Heart left ventricle (tissue), 13 donors: ENCODE measurements at regions not wholly inside any gene's neighbourhood (a gene's known extent, or its start where the extent isn't known, plus 50 kb on each side); places are given as distances from the start of the nearest gene placed in this dataset.

Experiments used
- CTCF ChIP-seq, 12 donors: fragments of 200-600 bp; sonication (generic) in 4 of 12; IDR thresholded peaks; one replicate each; pipeline versions ENCODE4 v1.5.0 to v1.8.0; 2018 to 2022; ENCODE audit warnings: antibody characterized with exemption in 12 of 12, mild to moderate bottlenecking in 5 of 12
- POLR2A ChIP-seq, 2 donors: fragments of 450-650 bp; IDR thresholded peaks; one replicate each; pipeline ENCODE4 v1.6.1; 2017; ENCODE audit warnings: antibody characterized with exemption in 2 of 2, mild to moderate bottlenecking in 2 of 2, moderate library complexity in 2 of 2
- donor health status: ischemic (EF 13 %, LVEDD 7.1; RV severe dilation, severe dysfunction).
- donor health status: DM: no; HTN: yes; CAD: no.
- donor health status: DM: no; HTN: no; CAD: no.
- donor health status: ischemic (EF 25% LVEDD 6.9; RV normal size, moderate dysfunction).
- donor health status: ischemic (EF 25% LVEDD 5.7; RV mildly dilated, moderate dysfunction).
- donor health status: ischemic (EF 35%, LVEDD 5.7; RV mildly dilated, moderate dysfunction).
- donor health status: nonischemic (EF 11% LVEDD 7.7; RV severe dilation, severe dysfunction).
- donor health status: DM: yes; HTN: yes; CAD: no.
- donor health status: PGD.
- donor health status: ischemic (EF 29% LVEDD 5.4; RV normal size, mild dysfunction).
- donor health status: nonischemic (EF 23%, LVEDD 6.1; RV moderate dilation, normal function).

GRCh38 chr2:221088506-221088905 lies 483.6 kb downstream of the EPHA4 start:
- TF ChIP-seq POLR2A (IDR thresholded peaks at IDR 0.05) (no peak), CTCF (IDR thresholded peaks at IDR 0.05) (no peak)
